PC-3 (cell line): ENCODE measurements at regions not wholly inside any gene's neighbourhood (a gene's known extent, or its start where the extent isn't known, plus 50 kb on each side); places are given as distances from the start of the nearest gene placed in this dataset.

ENCODE experiments used
- EZH2 ChIP-seq: fragments of 300-600 bp; sonication (generic); IDR thresholded peaks from one replicate; pipeline ENCODE4 v1.6.1; 2017; ENCODE audit warnings: antibody characterized with exemption, mild to moderate bottlenecking, low read length; ENCODE audit not compliant: unreplicated experiment
- EZH2phosphoT487 ChIP-seq: fragments of 300-600 bp; sonication (generic); IDR thresholded peaks from 2 replicates; pipeline ENCODE4 v1.6.1; 2018; ENCODE audit warnings: mild to moderate bottlenecking, antibody characterized with exemption, low read length, borderline replicate concordance
- TF ChIP-seq, protein P1 (sequence below): fragments of 300-600 bp; sonication (generic); conservative IDR thresholded peaks from 2 replicates; pipeline ENCODE4 v1.5.1; 2017; ENCODE audit warnings: antibody characterized with exemption, low read depth, mild to moderate bottlenecking, low read length

DNA sequence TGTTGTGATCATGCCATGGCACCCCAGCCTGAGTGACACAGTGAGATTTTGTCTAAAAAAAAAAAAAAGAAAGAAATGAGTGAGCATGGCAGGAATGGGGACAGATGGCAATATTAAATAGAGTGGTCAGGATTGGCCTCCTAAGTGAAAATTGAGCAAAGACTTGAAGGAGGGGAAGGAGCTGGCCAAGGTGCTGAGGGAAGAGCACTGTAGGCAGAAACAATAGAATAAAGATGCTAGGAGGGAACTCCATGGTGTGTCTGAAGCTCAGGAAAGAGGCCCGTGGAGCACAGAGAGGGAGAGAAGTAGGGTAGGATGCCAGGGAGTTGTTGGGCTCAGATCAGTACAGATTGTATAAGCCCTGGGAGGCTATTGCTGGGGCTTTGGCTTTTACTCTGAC lies 64.4 kb upstream of the PCAT7 start:
- TF ChIP-seq, protein P1, sequence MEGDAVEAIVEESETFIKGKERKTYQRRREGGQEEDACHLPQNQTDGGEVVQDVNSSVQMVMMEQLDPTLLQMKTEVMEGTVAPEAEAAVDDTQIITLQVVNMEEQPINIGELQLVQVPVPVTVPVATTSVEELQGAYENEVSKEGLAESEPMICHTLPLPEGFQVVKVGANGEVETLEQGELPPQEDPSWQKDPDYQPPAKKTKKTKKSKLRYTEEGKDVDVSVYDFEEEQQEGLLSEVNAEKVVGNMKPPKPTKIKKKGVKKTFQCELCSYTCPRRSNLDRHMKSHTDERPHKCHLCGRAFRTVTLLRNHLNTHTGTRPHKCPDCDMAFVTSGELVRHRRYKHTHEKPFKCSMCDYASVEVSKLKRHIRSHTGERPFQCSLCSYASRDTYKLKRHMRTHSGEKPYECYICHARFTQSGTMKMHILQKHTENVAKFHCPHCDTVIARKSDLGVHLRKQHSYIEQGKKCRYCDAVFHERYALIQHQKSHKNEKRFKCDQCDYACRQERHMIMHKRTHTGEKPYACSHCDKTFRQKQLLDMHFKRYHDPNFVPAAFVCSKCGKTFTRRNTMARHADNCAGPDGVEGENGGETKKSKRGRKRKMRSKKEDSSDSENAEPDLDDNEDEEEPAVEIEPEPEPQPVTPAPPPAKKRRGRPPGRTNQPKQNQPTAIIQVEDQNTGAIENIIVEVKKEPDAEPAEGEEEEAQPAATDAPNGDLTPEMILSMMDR: no peak
- no peak for TF ChIP-seq EZH2
- TF ChIP-seq EZH2phosphoT487: no peak
